GM21737 (cell line): ENCODE measurements at regions not wholly inside any gene's neighbourhood (a gene's known extent, or its start where the extent isn't known, plus 50 kb on each side); places are given as distances from the start of the nearest gene placed in this dataset.
"Not testable (repeated sequence)": the region's sequence is repeated elsewhere in the genome, so short reads cannot be mapped to it uniquely, and the experiment has no call there.

ENCODE experiments used
- ATAC-seq: cut with Tn5 transposase; IDR thresholded peaks from one replicate; pipeline ENCODE4 v1.9.1; 2021; ENCODE audit warnings: mild to moderate bottlenecking, moderate library complexity; ENCODE audit not compliant: unreplicated experiment

DNA sequence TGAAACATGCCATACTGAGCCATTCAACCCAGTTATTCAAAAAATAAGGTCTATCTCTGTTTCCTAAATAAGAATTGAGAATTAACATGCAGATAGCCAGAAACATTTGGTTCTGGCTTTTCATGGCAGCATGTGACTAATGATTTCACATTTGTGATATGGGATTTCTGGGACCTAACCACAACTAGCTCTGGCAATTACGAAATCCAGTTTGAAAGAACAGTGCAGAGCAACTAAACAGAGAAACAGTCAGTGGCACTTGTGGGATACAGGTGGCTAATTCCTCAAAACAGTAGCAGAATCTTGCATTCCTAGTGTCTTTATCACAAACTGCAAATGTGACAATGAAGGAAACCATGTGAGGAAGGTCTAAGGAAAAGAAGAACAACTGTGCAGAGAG lies 637.8 kb upstream of the CHAC2 start:
- no peak for ATAC-seq

DNA sequence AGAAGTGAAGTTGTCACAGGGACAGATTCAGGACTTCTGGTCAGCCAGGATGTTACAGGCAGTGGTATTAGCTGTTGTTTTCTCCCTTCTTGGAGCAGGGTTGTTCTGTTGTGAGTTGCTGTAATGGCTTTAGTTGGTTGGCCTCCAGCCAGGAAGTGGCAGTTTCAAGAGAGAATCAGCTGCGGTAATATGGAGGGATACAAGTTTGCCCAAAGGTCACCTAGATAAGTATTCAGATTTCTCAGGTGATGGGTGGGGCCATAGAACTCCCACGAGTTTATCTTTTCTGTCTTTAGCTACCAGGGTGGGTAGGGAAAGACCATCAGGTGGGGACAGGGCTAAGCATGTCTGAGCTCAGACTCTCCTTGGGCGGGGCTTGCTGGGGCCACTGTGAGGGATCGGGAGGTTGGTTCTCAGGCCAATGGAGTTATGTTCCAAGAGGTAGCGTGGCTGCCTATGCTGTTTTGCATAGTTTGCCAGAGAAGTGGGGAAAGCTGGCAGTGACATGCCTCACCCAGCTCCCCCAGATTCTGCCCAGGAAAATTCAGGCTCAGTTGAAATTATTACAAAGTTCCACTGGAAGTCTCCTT lies 640.4 kb upstream of the CHAC2 start:
- ATAC-seq: no peak

DNA sequence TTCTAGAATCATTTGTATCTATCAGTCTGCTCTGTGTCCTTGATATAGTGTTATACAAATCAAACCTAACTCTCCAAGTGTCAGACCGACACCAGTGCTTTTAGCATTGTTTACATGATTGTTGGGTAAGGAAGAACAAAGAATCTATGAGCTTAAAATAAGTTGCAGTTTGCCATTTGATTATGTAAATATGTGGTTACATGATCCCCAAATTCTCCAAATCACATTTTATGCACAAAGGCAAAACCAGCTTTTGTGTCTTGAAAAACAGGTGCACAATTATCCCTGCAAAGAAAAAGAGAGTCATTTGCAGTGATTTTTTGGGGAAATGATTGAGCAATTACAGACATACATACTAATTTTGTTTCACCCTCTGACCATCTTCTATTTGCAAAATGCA lies 652.6 kb upstream of the CHAC2 start:
- ATAC-seq: no peak

DNA sequence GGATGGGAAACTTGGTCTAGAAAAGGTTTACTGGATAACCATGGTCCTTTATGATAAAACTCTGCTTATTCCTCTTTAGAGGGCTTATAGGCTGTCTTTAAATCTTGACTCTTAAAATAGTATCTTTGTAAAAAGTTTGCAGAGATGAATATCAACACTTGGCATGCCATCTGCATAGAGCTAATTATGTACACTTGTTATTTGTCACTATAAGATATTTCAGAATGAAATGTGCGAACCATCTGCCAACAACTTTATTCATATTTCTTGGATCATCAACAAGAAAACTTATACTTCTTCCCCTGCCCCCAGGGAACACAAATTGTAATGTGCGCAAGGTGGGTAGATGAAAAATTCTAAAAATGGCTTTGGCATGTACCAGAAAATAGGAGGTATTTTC lies 653.0 kb upstream of the CHAC2 start:
- ATAC-seq: no peak

DNA sequence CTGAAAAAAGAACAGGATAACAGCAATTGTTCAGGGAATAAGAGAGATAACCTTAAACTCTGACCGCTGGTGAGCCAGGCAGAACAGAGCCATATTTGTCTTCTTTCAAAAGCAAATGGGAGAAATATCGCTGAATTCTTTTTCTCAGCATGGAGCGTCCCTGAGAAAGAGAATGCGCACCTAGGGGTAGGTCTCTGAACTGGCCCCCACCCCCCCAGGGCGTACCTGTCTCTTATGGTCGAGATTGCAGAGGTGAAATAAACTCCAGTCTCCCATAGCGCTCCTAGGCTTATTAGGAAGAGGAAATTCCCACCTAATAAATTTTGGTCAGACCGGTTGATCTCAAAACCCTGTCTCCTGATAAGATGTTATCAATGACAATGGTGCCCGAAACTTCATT lies 655.2 kb upstream of the CHAC2 start:
- not testable (repeated sequence) for ATAC-seq

DNA sequence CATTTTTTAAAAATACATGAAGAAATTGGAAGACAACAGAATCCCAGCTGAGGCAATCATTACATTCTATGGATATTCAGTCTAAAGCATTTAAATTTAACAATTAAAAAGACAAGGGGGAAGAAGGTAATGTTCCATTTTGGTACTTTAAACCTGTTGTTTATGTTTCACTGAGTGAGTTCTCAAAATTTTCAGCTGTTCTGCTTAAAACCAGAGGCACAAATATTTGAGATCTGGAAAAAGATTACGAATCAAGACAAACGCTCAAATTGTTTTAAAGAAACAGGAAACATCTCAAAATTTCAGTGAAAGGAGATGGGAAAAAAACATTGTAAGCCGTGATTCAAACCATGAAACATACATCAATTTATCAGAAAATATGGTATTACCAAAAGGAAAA lies 656.2 kb upstream of the CHAC2 start:
- no peak for ATAC-seq

DNA sequence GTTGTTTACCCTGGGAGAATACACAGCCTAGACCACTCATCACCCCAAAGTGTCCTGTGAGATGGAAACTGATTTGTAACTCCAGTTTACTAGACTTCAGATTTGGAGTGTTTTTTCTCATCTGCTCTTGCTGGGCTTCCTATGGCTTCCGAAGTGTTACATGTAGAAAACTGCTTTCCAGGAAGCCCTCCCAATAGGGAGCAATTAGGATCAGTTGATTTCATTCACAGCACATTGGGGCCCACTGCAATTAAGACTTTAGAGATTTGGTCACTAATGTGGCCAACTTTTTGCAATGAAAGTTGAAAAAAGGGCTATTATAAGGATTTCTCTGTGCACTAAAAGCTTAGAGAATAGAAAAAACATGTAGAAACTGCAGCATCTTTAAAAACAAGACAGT lies 656.6 kb upstream of the CHAC2 start:
- no peak for ATAC-seq

DNA sequence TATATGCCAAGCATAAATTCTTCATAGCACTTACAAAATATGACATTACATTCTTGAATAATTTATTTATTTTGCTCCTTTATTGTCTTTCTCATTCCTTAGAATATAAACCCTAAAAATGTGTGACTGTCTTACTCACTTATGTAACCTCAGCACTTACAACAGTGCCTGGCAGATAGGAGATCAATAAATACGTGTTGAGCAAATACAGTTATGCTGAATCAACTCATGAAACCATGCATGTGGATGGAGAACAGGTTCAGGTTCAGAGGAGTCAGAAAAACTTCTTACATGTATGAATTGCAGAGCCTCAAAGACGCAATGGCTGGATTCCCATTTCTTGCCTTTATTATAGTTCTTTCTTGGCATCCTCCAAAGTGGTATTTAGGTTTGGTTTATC lies 659.4 kb upstream of the CHAC2 start:
- no peak for ATAC-seq

DNA sequence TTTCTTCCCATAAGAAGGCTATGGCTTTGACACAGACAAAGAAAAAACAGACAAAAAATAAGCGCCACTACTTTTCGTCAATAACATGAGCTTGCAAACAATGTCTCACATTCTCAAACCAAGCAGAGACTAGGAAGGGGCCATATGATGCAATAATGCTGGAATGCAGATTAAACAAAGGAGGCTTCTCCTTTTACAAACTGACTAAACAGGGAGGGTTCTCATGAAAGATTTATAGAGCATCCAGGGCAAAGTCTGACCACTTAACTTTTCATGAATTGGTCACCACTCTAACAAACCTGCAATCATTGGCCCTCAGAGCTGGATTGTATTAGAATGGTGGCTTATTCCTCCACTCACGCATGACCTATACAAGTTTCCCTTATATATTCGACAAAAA lies 663.3 kb upstream of the CHAC2 start:
- ATAC-seq: no peak

DNA sequence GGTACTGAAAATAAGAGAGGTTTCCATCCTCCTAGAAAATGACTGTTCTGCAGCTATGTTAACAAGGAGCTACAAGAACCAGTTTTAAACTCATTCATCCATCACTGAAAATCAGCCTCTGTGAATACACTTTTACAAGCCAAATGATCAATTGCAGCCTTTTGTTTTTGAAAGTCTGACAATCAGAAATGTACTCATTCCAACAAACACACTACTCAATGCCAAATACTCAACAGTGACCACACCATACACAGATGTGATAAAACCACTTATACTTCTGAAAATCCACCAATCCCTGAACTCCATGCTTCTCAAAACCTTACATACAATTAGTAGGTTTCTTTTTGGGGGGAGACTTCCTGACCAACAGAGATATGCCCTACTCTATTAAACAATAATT lies 663.9 kb upstream of the CHAC2 start:
- no peak for ATAC-seq

DNA sequence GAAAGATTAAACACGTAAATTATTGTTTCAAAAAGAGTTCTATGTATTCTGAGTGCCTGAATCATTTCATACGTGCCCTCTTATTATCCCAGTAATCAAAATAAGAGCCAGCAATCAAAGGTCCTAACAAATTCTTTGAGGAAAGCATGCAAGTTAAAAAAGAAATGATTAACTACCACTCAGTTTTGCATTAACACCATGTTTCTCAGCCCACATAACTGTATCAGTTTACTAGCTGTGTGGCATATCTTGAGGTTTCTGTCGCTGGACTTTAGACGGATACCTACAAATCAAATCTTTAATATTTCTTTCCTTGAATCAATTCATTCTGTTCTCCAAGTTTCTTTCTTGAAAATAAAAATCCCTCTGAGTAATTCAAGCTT lies 668.9 kb upstream of the CHAC2 start:
- no peak for ATAC-seq

DNA sequence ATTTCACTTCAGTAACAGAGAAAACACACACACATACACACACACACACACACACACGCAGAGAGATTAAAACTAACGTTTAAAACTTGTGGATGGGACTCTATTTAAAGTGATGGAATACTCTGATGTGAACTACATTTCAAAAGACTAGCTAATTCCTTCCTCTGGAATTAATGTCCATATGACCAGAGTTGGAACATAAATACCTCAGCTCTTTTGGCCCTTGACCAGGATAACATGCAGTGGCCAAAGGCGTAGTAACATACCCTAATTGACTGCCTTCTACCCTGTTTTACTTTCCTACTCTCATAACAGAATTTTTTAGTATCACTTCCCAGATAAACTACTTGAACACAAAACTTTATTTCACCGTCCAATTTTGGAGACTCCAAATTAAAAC lies 671.3 kb upstream of the CHAC2 start:
- no peak for ATAC-seq

DNA sequence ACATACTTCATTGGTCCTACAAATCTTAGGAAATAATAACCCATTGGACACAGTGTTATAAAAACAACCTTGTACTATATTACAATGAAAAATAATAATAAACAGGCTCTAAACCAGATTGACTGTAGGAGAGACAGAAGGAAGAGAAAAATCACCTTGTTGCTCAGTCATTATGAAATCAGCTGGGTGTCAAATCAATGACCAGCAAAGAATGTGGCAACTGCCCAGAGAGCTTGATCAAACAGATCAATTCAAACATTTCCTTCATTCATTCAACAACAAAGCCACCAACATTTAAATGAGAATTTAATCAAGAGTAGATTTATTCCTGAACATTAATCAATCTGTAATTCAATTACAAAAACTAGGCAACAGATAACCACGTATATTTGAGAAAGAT lies 671.9 kb upstream of the CHAC2 start:
- ATAC-seq: no peak

DNA sequence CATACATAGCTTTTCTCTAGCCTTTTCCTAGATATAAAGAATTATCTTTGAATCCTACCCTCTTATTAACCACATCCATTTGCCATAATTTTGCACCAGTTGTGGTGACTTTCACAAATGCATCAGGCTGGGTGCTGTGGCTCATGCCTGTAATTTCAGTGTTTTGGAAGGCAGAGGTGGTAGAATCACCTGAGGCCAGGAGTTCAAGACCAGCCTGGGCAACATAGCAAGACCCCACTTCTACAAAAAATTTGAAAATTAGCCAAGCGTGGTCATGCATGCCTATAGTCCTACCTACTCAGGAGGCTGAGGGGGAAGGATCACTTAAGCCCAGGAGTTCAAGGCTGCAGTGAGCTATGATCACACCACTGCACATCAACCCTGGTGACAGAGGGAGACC lies 672.4 kb upstream of the CHAC2 start:
- ATAC-seq: no peak

DNA sequence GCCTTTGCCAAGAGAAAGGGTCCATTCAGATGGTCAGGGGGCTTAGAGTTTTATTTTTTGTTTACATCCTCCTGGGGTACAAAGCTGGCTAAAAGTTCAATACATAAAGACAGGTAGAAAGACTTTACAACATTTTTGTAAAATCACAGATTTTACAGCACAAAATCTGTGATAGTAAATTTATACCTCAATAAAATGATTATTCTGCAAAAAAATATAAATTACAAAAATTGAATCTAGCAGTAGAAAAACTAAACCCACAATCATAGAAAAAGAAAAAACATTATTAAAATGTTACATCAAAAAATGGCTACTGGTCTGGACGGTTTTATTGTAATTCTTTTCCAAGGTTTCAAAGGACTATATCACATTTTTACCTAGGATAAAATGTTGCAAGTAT lies 674.2 kb upstream of the CHAC2 start:
- ATAC-seq: no peak

DNA sequence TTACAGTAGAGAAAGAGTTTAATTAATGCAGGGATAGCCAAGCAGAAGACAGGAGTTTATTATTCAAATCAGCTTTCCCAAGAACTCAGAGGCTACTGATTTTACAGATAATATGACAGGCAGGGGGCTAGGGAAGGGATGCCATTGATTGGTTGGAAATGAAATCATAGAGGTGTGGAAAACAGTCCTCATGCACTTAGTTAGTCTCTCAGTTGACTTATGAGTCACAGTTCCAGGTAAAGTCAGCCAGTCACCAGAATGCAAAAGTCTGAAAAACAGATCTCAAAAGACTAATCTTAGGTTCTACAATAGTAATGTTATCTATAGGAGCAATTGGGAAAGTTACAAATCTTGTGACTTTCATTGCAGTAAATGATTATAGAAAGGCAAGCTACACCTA lies 676.4 kb upstream of the CHAC2 start:
- ATAC-seq: no peak

DNA sequence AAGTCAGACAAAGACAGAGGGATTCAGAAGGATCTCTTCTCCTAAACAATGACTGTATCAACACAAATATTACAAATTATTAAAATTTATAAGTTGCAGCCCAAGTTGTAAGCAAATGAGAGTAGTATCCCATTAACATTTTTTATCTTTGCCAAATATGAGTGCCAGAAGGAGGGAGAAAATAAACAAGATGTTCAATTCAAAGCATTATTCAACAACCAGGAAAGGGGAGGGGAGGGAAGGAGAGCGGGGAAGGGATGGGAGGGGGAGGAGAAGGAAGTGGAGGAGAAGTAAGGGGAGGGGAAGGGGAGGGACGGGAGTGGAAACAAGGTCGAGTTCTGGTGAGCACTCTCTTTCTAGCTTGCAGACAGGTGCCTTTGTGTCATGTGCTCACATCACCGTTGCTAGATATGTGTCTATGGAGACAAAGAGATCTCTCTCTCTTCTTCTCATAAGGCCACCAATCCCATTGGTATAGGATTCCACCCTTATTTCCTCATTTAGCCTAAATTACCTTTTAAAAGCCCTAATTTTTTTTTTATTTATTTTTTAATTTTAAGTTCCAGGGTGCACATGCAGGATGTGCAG lies 679.6 kb upstream of the CHAC2 start:
- ATAC-seq: no peak

DNA sequence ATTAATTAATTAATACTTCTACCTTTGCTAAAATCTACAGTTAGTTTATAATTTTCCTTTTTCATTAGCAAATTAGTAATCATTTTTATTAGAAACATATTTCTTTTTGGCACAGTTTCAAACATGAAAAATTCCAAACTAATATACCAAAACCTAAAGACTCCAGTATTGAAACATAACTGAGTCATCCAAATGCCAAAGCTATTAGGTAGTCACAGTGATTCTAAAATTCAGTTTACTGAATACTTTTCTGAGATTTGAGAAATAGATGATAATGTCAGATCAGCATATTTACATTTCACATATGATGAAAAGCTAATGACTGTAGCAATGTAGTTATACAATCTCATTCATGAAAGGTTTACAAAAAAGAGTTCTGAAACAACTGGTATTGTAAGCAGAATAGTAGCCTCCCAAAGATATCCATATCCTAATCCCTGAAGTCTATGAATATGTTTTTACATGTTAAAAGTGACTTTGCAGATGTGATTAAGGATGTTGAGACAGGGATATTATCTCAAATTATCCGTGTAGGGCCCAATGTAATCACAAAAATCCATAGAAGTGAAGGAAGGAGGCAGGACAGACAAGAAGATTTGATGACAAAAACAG lies 680.2 kb upstream of the CHAC2 start:
- ATAC-seq: no peak

DNA sequence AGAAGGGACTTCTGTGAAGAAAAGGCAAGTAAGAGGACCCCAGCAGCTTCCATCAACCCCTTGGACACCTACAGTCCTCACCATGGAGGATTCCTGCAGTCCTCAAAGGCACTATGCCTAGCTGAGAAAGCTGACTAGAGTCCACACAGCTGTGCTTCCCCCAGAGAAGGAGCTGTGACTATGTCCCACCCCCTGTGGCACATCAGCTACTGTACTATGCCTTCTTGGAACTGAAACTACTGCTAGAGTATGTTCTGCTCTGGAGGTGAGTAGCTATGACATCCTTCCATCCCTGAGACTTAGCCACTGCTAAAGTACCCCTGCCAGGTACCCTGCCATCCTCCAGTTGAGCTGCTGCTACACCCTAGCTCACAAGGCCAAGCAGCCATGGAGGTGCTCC lies 690.2 kb upstream of the CHAC2 start:
- no peak for ATAC-seq

DNA sequence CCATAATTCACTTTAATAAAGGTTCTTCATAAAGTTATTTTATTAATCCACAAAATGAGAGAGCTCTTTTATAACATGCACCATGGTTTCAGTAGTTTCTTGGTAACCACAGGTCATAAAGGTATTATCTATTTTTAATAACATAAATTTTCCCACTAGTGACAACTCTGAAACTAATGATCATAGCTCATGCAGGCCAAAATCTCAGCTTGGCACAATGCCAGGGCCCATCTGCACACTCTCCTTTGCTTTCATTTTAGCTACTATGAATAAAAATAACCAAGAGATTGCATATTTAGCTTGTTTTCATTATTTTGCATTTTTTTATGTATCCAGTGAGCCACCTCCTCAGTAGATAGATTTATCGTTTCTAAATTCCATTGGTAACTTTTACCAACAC lies 691.8 kb upstream of the CHAC2 start:
- ATAC-seq: no peak

DNA sequence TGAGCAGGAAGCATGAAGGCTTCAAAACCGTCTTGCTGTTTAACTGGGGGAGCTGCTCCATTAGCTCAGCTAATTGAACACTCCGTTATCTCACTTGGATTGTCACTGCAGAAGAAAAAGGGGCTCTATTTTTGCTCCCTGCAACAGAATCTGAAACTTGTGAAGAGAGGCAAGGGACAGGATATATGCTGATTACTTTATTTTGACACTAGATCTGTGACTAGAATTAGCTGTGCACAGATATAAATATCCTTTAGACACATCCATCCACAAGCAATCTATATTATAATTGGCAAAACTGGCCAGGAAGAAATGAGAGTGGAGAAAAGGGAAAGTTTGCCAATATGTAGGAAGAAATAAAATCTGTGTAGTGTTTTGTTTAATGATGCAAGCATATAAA lies 700.1 kb upstream of the CHAC2 start:
- no peak for ATAC-seq

DNA sequence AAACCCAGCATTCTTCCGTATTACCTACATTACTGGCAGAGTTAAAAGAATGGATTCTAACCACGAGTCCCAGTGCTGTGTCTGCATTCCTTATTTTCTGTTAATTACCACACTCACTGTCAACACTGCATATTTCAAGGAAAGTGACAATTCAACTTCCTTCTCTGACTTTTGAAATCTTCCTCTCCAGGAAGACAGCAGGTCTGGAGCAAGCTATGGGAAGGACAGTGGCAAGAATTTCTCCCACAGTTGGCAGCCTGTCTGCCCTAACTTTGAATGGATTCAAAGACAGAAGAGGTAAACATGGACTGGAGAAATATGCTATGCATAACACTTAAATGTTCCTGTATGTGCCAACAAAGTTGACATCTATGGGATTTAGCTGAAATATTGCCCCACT lies 700.5 kb upstream of the CHAC2 start:
- ATAC-seq: no peak

DNA sequence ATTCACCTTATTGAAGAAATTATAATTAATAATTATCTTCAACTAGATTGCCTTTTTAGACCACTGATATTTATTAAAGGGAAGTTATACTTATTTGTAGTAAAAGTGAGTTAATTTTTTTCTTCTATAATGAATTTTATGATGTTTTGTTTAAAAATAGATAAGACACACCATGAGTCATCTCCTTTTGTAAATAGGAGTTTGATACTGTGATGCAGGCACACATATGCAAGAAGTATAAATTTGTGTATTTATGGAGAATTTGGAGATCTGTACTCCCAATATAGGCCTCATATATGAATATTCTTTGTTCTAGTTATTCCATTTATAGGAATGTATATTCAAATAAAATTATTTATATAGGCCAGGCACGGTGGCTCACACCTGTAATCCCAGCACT lies 703.5 kb upstream of the CHAC2 start:
- ATAC-seq: no peak
